ENCODE measurements at regions not wholly inside any gene's neighbourhood (a gene's known extent, or its start where the extent isn't known, plus 50 kb on each side); places are given as distances from the start of the nearest gene placed in this dataset.

- TF ChIP-seq, protein P1, sequence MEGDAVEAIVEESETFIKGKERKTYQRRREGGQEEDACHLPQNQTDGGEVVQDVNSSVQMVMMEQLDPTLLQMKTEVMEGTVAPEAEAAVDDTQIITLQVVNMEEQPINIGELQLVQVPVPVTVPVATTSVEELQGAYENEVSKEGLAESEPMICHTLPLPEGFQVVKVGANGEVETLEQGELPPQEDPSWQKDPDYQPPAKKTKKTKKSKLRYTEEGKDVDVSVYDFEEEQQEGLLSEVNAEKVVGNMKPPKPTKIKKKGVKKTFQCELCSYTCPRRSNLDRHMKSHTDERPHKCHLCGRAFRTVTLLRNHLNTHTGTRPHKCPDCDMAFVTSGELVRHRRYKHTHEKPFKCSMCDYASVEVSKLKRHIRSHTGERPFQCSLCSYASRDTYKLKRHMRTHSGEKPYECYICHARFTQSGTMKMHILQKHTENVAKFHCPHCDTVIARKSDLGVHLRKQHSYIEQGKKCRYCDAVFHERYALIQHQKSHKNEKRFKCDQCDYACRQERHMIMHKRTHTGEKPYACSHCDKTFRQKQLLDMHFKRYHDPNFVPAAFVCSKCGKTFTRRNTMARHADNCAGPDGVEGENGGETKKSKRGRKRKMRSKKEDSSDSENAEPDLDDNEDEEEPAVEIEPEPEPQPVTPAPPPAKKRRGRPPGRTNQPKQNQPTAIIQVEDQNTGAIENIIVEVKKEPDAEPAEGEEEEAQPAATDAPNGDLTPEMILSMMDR (IDR thresholded peaks at IDR 0.05 in 4 of 5, conservative IDR thresholded peaks at IDR 0.05 in 1 of 5), result no peak
- no peak for TF ChIP-seq POLR2A (IDR thresholded peaks at IDR 0.05)
- no peak overlapping the region for H3K4me3 ChIP-seq
- in situ Hi-C loops (cut with MboI; ENCODE audit: low sequenced_read_pairs in 4 of 4), result no loop called here
- H3K36me3 ChIP-seq, result no peaks in the 10 kb centered on the region
- no peaks in the 10 kb centered on the region for H3K9me3 ChIP-seq
- intact Hi-C loops (cut with DNase I; ENCODE audit: low total_unique reads), result no loop called here
- DNase-seq (no peak), ATAC-seq (no peak)
- H3K27ac ChIP-seq, result no peak overlapping the region
- H3K27me3 ChIP-seq, result no peaks in the 10 kb centered on the region
- no peaks in the 10 kb centered on the region for H3K4me1 ChIP-seq
These were observed 452.3 kb downstream of the HTR1B start for GRCh38 chr6:77010931-77011542.

GRCh38 chr6:76992553-76992952, 470.7 kb downstream of the HTR1B start:
- intact Hi-C loops (cut with DNase I; ENCODE audit: low total_unique reads) (loop anchor here (2.0 kb wide), 1 partner anchor 56 kb away; no protein-coding TSS in a partner anchor), in situ Hi-C loops (cut with MboI; ENCODE audit: low sequenced_read_pairs in 4 of 4) (no loop called here)
- Histone ChIP-seq H3K27ac (no peak overlapping the region), H3K9me3 (no peaks in the 10 kb centered on the region), H3K4me3 (no peak overlapping the region), H3K27me3 (no peaks in the 10 kb centered on the region), H3K36me3 (no peaks in the 10 kb centered on the region), H3K4me1 (no peaks in the 10 kb centered on the region)
- DNase-seq (no peak), ATAC-seq (no peak)
- no peak for TF ChIP-seq POLR2A (IDR thresholded peaks at IDR 0.05)
- TF ChIP-seq, protein P1 (IDR thresholded peaks at IDR 0.05 in 4 of 5, conservative IDR thresholded peaks at IDR 0.05 in 1 of 5), result no peak

DNA sequence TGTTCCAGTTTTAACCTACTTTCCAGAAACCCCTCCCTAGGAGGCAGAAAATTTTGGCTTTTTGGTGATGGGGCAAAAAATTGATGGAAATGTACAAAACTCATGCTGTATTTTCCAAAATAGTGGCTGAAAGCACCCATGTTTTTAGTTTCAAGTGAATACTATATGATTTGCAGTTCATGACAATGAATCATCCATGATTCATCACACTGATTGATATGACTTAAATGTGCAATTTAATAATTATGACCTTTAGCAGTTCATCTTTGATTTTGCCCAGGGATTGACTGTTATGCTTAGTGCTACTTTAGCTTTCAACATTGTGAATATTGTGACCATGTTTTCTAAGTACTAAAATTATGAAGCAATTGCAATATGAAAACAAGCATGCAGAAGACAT, 478.7 kb downstream of the HTR1B start:
- no peaks in the 10 kb centered on the region for H3K4me1 ChIP-seq
- H3K27me3 ChIP-seq, result no peaks in the 10 kb centered on the region
- DNase-seq (no peak), ATAC-seq (no peak)
- H3K9me3 ChIP-seq, result no peaks in the 10 kb centered on the region
- in situ Hi-C loops (cut with MboI; ENCODE audit: low sequenced_read_pairs in 4 of 4) (no loop called here), intact Hi-C loops (cut with DNase I; ENCODE audit: low total_unique reads) (no loop called here)
- H3K4me3 ChIP-seq, result no peak overlapping the region
- H3K36me3 ChIP-seq, result no peaks in the 10 kb centered on the region
- H3K27ac ChIP-seq, result no peak overlapping the region
- TF ChIP-seq, protein P1 (IDR thresholded peaks at IDR 0.05 in 4 of 5, conservative IDR thresholded peaks at IDR 0.05 in 1 of 5), result no peak
- no peak for TF ChIP-seq POLR2A (IDR thresholded peaks at IDR 0.05)

- DNase-seq (no peak), ATAC-seq (no peak)
- Histone ChIP-seq H3K36me3 (no peaks in the 10 kb centered on the region), H3K27ac (no peak overlapping the region), H3K4me1 (no peaks in the 10 kb centered on the region), H3K4me3 (no peak overlapping the region), H3K9me3 (no peaks in the 10 kb centered on the region), H3K27me3 (no peaks in the 10 kb centered on the region)
- in situ Hi-C loops (cut with MboI; ENCODE audit: low sequenced_read_pairs in 4 of 4), result no loop called here
- TF ChIP-seq, protein P1 (IDR thresholded peaks at IDR 0.05 in 4 of 5, conservative IDR thresholded peaks at IDR 0.05 in 1 of 5), result no peak
- TF ChIP-seq POLR2A (IDR thresholded peaks at IDR 0.05), result no peak
- intact Hi-C loops (cut with DNase I; ENCODE audit: low total_unique reads), result no loop called here
These were observed 480.7 kb downstream of the HTR1B start for GRCh38 chr6:76982476-76983199.

All from gastrocnemius medialis (tissue), 4 donors.